GM23338 (cell line): ENCODE measurements at regions not wholly inside any gene's neighbourhood (a gene's known extent, or its start where the extent isn't known, plus 50 kb on each side); places are given as distances from the start of the nearest gene placed in this dataset.
"Not testable (repeated sequence)": the region's sequence is repeated elsewhere in the genome, so short reads cannot be mapped to it uniquely, and the experiment has no call there.

Experiments
- ATAC-seq: fragments of 200-7000 bp; cut with Tn5 transposase; 3 replicates; pipeline ENCODE4 v1.9.1; 2020
- DNase-seq: peaks from one replicate; pipeline ENCODE4 v3.0.0-alpha.2; 2015; ENCODE audit warnings: low spot score
- H2AFZ ChIP-seq: fragments of 200-600 bp; sonication (generic); 2 replicates; pipeline ENCODE4 v1.8.0; 2016; ENCODE audit warnings: antibody characterized with exemption, mild to moderate bottlenecking, moderate library complexity
- H3F3A ChIP-seq: fragments of 200-600 bp; sonication (generic); replicated peaks from 2 replicates; pipeline ENCODE4 v1.8.0; 2017; ENCODE audit warnings: antibody characterized with exemption, mixed run types, low read depth
- H3K27ac ChIP-seq: fragments of 200-600 bp; sonication (generic); 2 replicates; pipeline ENCODE4 v1.6.1; 2016; ENCODE audit warnings: low read depth
- H3K27me3 ChIP-seq: fragments of 200-600 bp; sonication (generic); 2 replicates; pipeline ENCODE4 v1.8.0; 2016; ENCODE audit warnings: mild to moderate bottlenecking, mixed run types, moderate library complexity; ENCODE audit not compliant: insufficient read depth
- H3K36me3 ChIP-seq: fragments of 200-600 bp; sonication (generic); 2 replicates; pipeline ENCODE4 v1.8.0; 2016; ENCODE audit warnings: mild to moderate bottlenecking; ENCODE audit not compliant: insufficient read depth
- H3K4me1 ChIP-seq: fragments of 200-600 bp; sonication (generic); 2 replicates; pipeline ENCODE4 v1.8.0; 2016; ENCODE audit warnings: mild to moderate bottlenecking, moderate library complexity; ENCODE audit not compliant: insufficient read depth
- H3K4me2 ChIP-seq: fragments of 200-600 bp; sonication (generic); 2 replicates; pipeline ENCODE4 v1.7.1; 2017; ENCODE audit warnings: mixed run types
- H3K4me3 ChIP-seq: fragments of 200-600 bp; sonication (generic); 2 replicates; pipeline ENCODE4 v1.6.1; 2016; ENCODE audit warnings: mixed run types
- H3K79me2 ChIP-seq: fragments of 200-600 bp; sonication (generic); replicated peaks from 2 replicates; pipeline ENCODE4 v1.8.0; 2017; ENCODE audit warnings: mild to moderate bottlenecking; ENCODE audit not compliant: insufficient read depth
- H3K9me2 ChIP-seq: fragments of 200-600 bp; sonication (generic); 2 replicates; pipeline ENCODE4 v1.8.0; 2017; ENCODE audit not compliant: insufficient read depth
- H4K20me1 ChIP-seq: fragments of 200-600 bp; sonication (generic); replicated peaks from 2 replicates; pipeline ENCODE4 v1.8.0; 2017; ENCODE audit warnings: mild to moderate bottlenecking; ENCODE audit not compliant: insufficient read depth
- H3K27ac Mint-ChIP-seq: 2 replicates; pipeline ENCODE4 v1.8.0; 2020; ENCODE audit warnings: inconsistent platforms, mild to moderate bottlenecking, moderate library complexity, mixed read lengths
- H3K27me3 Mint-ChIP-seq: 3 replicates; pipeline ENCODE4 v1.8.0; 2022; ENCODE audit warnings: low read depth, mild to moderate bottlenecking, moderate library complexity, mixed read lengths, inconsistent platforms; ENCODE audit not compliant: insufficient read depth, poor library complexity
- H3K36me3 Mint-ChIP-seq: 3 replicates; pipeline ENCODE4 v1.8.0; 2021; ENCODE audit warnings: low read depth, mild to moderate bottlenecking, inconsistent platforms, moderate library complexity, mixed read lengths
- H3K4me1 Mint-ChIP-seq: 3 replicates; pipeline ENCODE4 v1.8.0; 2020; ENCODE audit warnings: mild to moderate bottlenecking, inconsistent platforms, mixed read lengths
- H3K4me3 Mint-ChIP-seq: 3 replicates; pipeline ENCODE4 v1.8.0; 2021; ENCODE audit warnings: moderate library complexity, mild to moderate bottlenecking, inconsistent platforms, mixed read lengths
- H3K9me3 Mint-ChIP-seq: 3 replicates; pipeline ENCODE4 v1.8.0; 2020; ENCODE audit warnings: moderate library complexity, mild to moderate bottlenecking, inconsistent platforms, mixed read lengths
- JUNB ChIP-seq: IDR thresholded peaks from one replicate; pipeline ENCODE4 v1.6.1; 2016; ENCODE audit warnings: antibody characterized with exemption; ENCODE audit not compliant: unreplicated experiment
- NANOG ChIP-seq: IDR thresholded peaks from 2 replicates; pipeline ENCODE4 v1.6.1; 2016; ENCODE audit warnings: antibody characterized with exemption, borderline replicate concordance
- POLR2AphosphoS5 ChIP-seq: IDR thresholded peaks from 2 replicates; pipeline ENCODE4 v1.6.1; 2016; ENCODE audit warnings: antibody characterized with exemption, low read depth
- ZNF114 ChIP-seq: fragments of 250-450 bp; sonication (Bioruptor Pico); IDR thresholded peaks from 2 replicates; pipeline ENCODE4 v1.5.0; 2020; ENCODE audit warnings: mild to moderate bottlenecking, moderate library complexity
- ZNF331 ChIP-seq: fragments of 250-450 bp; sonication (Bioruptor Pico); IDR thresholded peaks from 2 replicates; pipeline ENCODE4 v1.5.0; 2020; ENCODE audit warnings: low read depth, mild to moderate bottlenecking, moderate library complexity
- TF ChIP-seq, protein P1 (sequence below): fragments of 250-450 bp; sonication (Bioruptor Pico); IDR thresholded peaks from 2 replicates; pipeline ENCODE4 v1.5.0; 2020; ENCODE audit warnings: mild to moderate bottlenecking, moderate library complexity

DNA sequence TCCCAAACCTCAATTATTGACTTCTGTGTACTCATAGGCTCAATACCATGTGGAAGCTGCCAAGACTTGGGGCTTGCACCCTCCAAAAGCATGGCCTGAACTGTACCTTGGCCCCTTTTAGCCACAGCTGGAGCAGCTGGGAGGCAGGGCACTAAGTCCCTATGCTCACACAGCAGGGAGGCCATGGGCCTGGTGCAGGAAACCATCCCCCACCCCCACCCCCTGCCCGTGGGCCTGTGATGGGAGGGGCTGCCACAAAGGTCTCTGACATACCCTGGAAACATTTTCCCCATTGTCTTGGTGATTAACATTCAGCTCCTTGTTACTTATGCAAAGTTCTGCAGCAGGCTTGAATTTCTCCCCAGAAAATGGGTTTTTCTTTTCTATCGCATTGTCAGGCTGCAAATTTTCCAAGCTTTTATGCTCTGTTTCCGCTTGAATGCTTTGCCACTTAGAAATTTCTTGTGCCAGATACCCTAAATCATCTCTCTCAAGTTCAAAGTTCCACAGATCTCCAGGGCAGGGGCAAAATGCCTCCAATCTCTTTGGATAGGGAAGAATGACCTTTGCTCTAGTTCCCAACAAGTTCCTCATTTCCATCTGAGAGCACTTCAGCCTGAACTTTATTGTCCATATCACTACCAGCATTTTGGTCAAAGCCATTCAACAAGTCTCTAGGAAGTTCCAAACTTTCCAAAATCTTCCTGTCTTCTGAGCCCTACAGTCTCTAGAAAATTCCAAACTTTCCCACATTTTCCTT, 141.8 kb downstream of the AHR start:
- not testable (repeated sequence) for H2AFZ ChIP-seq, H3K4me3 ChIP-seq, H3F3A ChIP-seq, H3K4me1 ChIP-seq, H3K9me2 ChIP-seq, H3K4me3 Mint-ChIP-seq, H3K27me3 ChIP-seq, H3K27me3 Mint-ChIP-seq, H3K36me3 ChIP-seq, H3K79me2 ChIP-seq, H3K4me2 ChIP-seq, H4K20me1 ChIP-seq
- peak overlapping the region; percentile 50; the same call in 1 of the 2 replicates for H3K27ac Mint-ChIP-seq
- peaks cover 27% of the 10 kb centered on the region for H3K4me1 Mint-ChIP-seq
- H3K9me3 Mint-ChIP-seq = peaks cover 28% of the 10 kb centered on the region
- ATAC-seq = peak; percentile 79
- peak overlapping the region; percentile 65 for H3K27ac ChIP-seq
- DNase-seq = peak; percentile 55
- TF ChIP-seq, protein P1, sequence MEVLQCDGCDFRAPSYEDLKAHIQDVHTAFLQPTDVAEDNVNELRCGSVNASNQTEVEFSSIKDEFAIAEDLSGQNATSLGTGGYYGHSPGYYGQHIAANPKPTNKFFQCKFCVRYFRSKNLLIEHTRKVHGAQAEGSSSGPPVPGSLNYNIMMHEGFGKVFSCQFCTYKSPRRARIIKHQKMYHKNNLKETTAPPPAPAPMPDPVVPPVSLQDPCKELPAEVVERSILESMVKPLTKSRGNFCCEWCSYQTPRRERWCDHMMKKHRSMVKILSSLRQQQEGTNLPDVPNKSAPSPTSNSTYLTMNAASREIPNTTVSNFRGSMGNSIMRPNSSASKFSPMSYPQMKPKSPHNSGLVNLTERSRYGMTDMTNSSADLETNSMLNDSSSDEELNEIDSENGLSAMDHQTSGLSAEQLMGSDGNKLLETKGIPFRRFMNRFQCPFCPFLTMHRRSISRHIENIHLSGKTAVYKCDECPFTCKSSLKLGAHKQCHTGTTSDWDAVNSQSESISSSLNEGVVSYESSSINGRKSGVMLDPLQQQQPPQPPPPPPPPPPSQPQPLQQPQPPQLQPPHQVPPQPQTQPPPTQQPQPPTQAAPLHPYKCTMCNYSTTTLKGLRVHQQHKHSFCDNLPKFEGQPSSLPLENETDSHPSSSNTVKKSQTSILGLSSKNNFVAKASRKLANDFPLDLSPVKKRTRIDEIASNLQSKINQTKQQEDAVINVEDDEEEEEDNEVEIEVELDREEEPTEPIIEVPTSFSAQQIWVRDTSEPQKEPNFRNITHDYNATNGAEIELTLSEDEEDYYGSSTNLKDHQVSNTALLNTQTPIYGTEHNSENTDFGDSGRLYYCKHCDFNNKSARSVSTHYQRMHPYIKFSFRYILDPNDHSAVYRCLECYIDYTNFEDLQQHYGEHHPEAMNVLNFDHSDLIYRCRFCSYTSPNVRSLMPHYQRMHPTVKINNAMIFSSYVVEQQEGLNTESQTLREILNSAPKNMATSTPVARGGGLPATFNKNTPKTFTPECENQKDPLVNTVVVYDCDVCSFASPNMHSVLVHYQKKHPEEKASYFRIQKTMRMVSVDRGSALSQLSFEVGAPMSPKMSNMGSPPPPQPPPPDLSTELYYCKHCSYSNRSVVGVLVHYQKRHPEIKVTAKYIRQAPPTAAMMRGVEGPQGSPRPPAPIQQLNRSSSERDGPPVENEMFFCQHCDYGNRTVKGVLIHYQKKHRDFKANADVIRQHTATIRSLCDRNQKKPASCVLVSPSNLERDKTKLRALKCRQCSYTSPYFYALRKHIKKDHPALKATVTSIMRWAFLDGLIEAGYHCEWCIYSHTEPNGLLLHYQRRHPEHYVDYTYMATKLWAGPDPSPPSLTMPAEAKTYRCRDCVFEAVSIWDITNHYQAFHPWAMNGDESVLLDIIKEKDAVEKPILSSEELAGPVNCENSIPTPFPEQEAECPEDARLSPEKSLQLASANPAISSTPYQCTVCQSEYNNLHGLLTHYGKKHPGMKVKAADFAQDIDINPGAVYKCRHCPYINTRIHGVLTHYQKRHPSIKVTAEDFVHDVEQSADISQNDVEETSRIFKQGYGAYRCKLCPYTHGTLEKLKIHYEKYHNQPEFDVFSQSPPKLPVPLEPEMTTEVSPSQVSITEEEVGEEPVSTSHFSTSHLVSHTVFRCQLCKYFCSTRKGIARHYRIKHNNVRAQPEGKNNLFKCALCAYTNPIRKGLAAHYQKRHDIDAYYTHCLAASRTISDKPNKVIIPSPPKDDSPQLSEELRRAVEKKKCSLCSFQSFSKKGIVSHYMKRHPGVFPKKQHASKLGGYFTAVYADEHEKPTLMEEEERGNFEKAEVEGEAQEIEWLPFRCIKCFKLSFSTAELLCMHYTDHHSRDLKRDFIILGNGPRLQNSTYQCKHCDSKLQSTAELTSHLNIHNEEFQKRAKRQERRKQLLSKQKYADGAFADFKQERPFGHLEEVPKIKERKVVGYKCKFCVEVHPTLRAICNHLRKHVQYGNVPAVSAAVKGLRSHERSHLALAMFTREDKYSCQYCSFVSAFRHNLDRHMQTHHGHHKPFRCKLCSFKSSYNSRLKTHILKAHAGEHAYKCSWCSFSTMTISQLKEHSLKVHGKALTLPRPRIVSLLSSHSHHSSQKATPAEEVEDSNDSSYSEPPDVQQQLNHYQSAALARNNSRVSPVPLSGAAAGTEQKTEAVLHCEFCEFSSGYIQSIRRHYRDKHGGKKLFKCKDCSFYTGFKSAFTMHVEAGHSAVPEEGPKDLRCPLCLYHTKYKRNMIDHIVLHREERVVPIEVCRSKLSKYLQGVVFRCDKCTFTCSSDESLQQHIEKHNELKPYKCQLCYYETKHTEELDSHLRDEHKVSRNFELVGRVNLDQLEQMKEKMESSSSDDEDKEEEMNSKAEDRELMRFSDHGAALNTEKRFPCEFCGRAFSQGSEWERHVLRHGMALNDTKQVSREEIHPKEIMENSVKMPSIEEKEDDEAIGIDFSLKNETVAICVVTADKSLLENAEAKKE (CRISPR knock-in tag) = 0 out of 2 replicates have a peak, but pooled peaks have one; percentile 1
- 0 out of 2 replicates have a peak, but pooled peaks have one; percentile 16 for TF ChIP-seq NANOG
- H3K36me3 Mint-ChIP-seq = peaks cover 34% of the 10 kb centered on the region

DNA sequence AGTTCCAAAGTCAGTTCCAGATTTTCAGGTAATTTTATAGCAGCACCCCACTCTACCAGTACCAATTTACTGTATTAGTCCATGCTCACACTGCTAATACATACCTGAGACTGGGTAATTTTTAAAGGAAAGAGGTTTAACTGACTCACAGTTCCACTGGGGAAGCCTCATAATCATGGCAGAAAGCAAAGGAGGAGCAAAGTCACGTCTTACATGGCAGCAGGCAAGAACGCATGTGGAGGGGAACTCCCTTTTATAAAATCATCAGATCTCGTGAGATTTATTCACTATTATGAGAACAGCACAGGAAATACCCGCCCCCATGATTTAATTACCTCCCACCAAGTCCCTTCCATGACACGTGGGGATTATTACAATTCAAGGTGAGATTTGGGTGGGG, 142.4 kb downstream of the AHR start:
- Histone ChIP-seq H3K79me2 (no peaks in the 10 kb centered on the region), H3F3A (no peaks in the 10 kb centered on the region), H3K27me3 (no peaks in the 10 kb centered on the region), H3K4me2 (no peak overlapping the region; the same call in 1 of the 2 replicates), H2AFZ (no peak overlapping the region), H3K4me1 (no peaks in the 10 kb centered on the region), H3K4me3 (no peak overlapping the region), H3K36me3 (no peaks in the 10 kb centered on the region), H4K20me1 (no peaks in the 10 kb centered on the region), H3K27ac (peak overlapping the region; percentile 65), H3K9me2 (peaks cover 7% of the 10 kb centered on the region)
- Mint-ChIP-seq H3K27me3 (peaks cover 9% of the 10 kb centered on the region), H3K4me1 (peaks cover 24% of the 10 kb centered on the region), H3K9me3 (peaks cover 31% of the 10 kb centered on the region), H3K27ac (peak overlapping the region; percentile 50; the same call in 1 of the 2 replicates), H3K36me3 (peaks cover 36% of the 10 kb centered on the region), H3K4me3 (no peak overlapping the region)
- DNase-seq (no peak), ATAC-seq (no peak)
- TF ChIP-seq POLR2AphosphoS5 (no peak), ZNF331 (CRISPR knock-in tag) (no peak), JUNB (no peak), ZNF114 (CRISPR knock-in tag) (no peak)
- TF ChIP-seq, protein P1 (CRISPR knock-in tag) = no peak
